IMR-90 (cell line): ENCODE measurements at regions not wholly inside any gene's neighbourhood (a gene's known extent, or its start where the extent isn't known, plus 50 kb on each side); places are given as distances from the start of the nearest gene placed in this dataset.

Experiments
- ATAC-seq: fragments of 200-7000 bp; cut with Tn5 transposase; 2 replicates; pipeline ENCODE4 v1.9.1; 2020; ENCODE audit warnings: low read depth, mild to moderate bottlenecking, moderate library complexity
- BruUV-seq: library from RNA; stranded (reverse); fragments of 400-500 nt; replicated peaks from 2 replicates; lab custom pipeline; 2021; lab: Mats Ljungman, UMichigan
- CTCF ChIA-PET: fragments of 300-600 bp; formaldehyde crosslinking; extraction: SDS; loops from one replicate; lab custom pipeline; 2021; ENCODE audit warnings: antibody characterized with exemption; lab: Yijun Ruan, JAX
- POLR2A ChIA-PET: fragments of 300-600 bp; sonication (Branson Sonifier 250); formaldehyde crosslinking; loops from one replicate; lab custom pipeline; 2022; ENCODE audit warnings: antibody characterized with exemption; ENCODE audit not compliant: unreplicated experiment; lab: Charles Lee
- DNase-seq: peaks from one replicate; pipeline ENCODE4 v3.0.0; 2013
- H2AFZ ChIP-seq: replicated peaks from 2 replicates; pipeline ENCODE3; 2013; ENCODE audit warnings: low read length, mild to moderate bottlenecking; ENCODE audit not compliant: poor library complexity
- H2AK5ac ChIP-seq: 2 replicates; pipeline ENCODE4 v1.6.1; 2013; ENCODE audit warnings: low read depth, low read length, inconsistent platforms
- H2AK9ac ChIP-seq: replicated peaks from 2 replicates; pipeline ENCODE3; 2013; ENCODE audit warnings: mild to moderate bottlenecking, low read depth, low read length, moderate library complexity; ENCODE audit not compliant: poor library complexity
- H2BK120ac ChIP-seq: 2 replicates; pipeline ENCODE4 v1.6.1; 2013; ENCODE audit warnings: low read depth, low read length, inconsistent platforms
- H2BK15ac ChIP-seq: 3 replicates; pipeline ENCODE4 v1.6.1; 2013; ENCODE audit warnings: low read depth, low read length, inconsistent platforms
- H2BK20ac ChIP-seq: 2 replicates; pipeline ENCODE4 v1.6.1; 2013; ENCODE audit warnings: low read depth, mild to moderate bottlenecking, inconsistent platforms, low read length, moderate library complexity
- H2BK5ac ChIP-seq: 2 replicates; pipeline ENCODE4 v1.6.1; 2013; ENCODE audit warnings: mild to moderate bottlenecking, low read depth, low read length, inconsistent platforms; ENCODE audit not compliant: poor library complexity, severe bottlenecking
- H3K14ac ChIP-seq: replicated peaks from 2 replicates; pipeline ENCODE4 v1.6.1; 2013; ENCODE audit warnings: low read depth, low read length, inconsistent platforms
- H3K18ac ChIP-seq: 2 replicates; pipeline ENCODE4 v1.6.1; 2013; ENCODE audit warnings: low read depth, low read length, control low read depth
- H3K23ac ChIP-seq: 2 replicates; pipeline ENCODE4 v1.6.1; 2013; ENCODE audit warnings: low read depth, low read length, inconsistent platforms
- H3K27ac ChIP-seq: 2 replicates; pipeline ENCODE4 v1.5.1; 2013; ENCODE audit warnings: mild to moderate bottlenecking, control low read depth, low read length; ENCODE audit not compliant: insufficient read depth
- H3K27me3 ChIP-seq: 2 replicates; pipeline ENCODE4 v1.6.1; 2013; ENCODE audit warnings: low read length; ENCODE audit not compliant: control insufficient read depth, insufficient read depth
- H3K36me3 ChIP-seq: 2 replicates; pipeline ENCODE4 v1.6.1; 2013; ENCODE audit warnings: low read length, mixed read lengths; ENCODE audit not compliant: control insufficient read depth, insufficient read depth
- H3K4ac ChIP-seq: 2 replicates; pipeline ENCODE4 v1.6.1; 2013; ENCODE audit warnings: low read depth, low read length, inconsistent platforms
- H3K4me1 ChIP-seq: 2 replicates; pipeline ENCODE4 v1.6.1; 2013; ENCODE audit warnings: low read length, mixed read lengths; ENCODE audit not compliant: control insufficient read depth, insufficient read depth
- H3K4me2 ChIP-seq: 2 replicates; pipeline ENCODE4 v1.6.1; 2013; ENCODE audit warnings: low read depth, mild to moderate bottlenecking, control low read depth, low read length, moderate library complexity
- H3K4me3 ChIP-seq: 2 replicates; pipeline ENCODE4 v1.5.1; 2013; ENCODE audit warnings: low read depth, mild to moderate bottlenecking, control low read depth, low read length, moderate library complexity; ENCODE audit not compliant: insufficient read depth
- H3K56ac ChIP-seq: 2 replicates; pipeline ENCODE4 v1.6.1; 2013; ENCODE audit warnings: low read length, inconsistent platforms; ENCODE audit not compliant: insufficient read depth; ENCODE audit errors: extremely low read depth
- H3K79me1 ChIP-seq, 2 experiments: 2 replicates each; pipeline ENCODE4 v1.6.1; 2013; ENCODE audit warnings: low read length in 2 of 2, inconsistent platforms in 1 of 2, low read depth in 1 of 2
- H3K9ac ChIP-seq: 2 replicates; pipeline ENCODE4 v1.6.1; 2013; ENCODE audit warnings: low read depth, low read length, control low read depth
- H3K9me1 ChIP-seq: 2 replicates; pipeline ENCODE4 v1.6.1; 2013; ENCODE audit warnings: low read length, inconsistent platforms; ENCODE audit not compliant: insufficient read depth
- H3K9me3 ChIP-seq: 2 replicates; pipeline ENCODE4 v1.6.1; 2013; ENCODE audit warnings: low read length; ENCODE audit not compliant: control insufficient read depth, insufficient read depth
- H4K20me1 ChIP-seq: 2 replicates; pipeline ENCODE4 v1.6.1; 2013; ENCODE audit warnings: low read length, inconsistent platforms; ENCODE audit not compliant: insufficient read depth
- H4K5ac ChIP-seq: 2 replicates; pipeline ENCODE4 v1.6.1; 2013; ENCODE audit warnings: mild to moderate bottlenecking, low read depth, low read length, control low read depth
- H4K8ac ChIP-seq, 2 experiments: 2 replicates each; pipeline ENCODE4 v1.6.1; 2013; ENCODE audit warnings: low read depth in 2 of 2, low read length in 2 of 2, control low read depth in 1 of 2, inconsistent platforms in 1 of 2
- H4K91ac ChIP-seq: 2 replicates; pipeline ENCODE4 v1.6.1; 2013; ENCODE audit warnings: low read depth, low read length, inconsistent platforms; ENCODE audit not compliant: insufficient read depth
- BHLHE40 ChIP-seq: fragments of 150-350 bp; IDR thresholded peaks from 2 replicates; pipeline ENCODE4 v1.6.1; 2016; ENCODE audit warnings: mild to moderate bottlenecking, low read depth, low read length
- CEBPB ChIP-seq: IDR thresholded peaks from 2 replicates; pipeline ENCODE4 v1.6.1; 2012; ENCODE audit warnings: low read depth, low read length, improper control_type of control experiment
- CHD1 ChIP-seq: IDR thresholded peaks from 2 replicates; pipeline ENCODE4 v1.6.1; 2012; ENCODE audit warnings: low read depth, low read length, improper control_type of control experiment
- CTCF ChIP-seq: conservative IDR thresholded peaks from 2 replicates; pipeline ENCODE4 v1.5.1; 2012; ENCODE audit warnings: mild to moderate bottlenecking, low read depth, low read length, improper control_type of control experiment
- ELK1 ChIP-seq: fragments of 150-350 bp; IDR thresholded peaks from 2 replicates; pipeline ENCODE4 v1.6.1; 2016; ENCODE audit warnings: low read depth, mild to moderate bottlenecking, low read length, moderate library complexity, borderline replicate concordance
- FOS ChIP-seq: fragments of 150-350 bp; IDR thresholded peaks from 2 replicates; pipeline ENCODE4 v1.6.1; 2016; ENCODE audit warnings: low read depth, low read length
- MAFK ChIP-seq: IDR thresholded peaks from 2 replicates; pipeline ENCODE4 v1.6.1; 2012; ENCODE audit warnings: low read depth, low read length, improper control_type of control experiment
- MAZ ChIP-seq: IDR thresholded peaks from 2 replicates; pipeline ENCODE4 v1.6.1; 2012; ENCODE audit warnings: low read depth, mild to moderate bottlenecking, low read length, improper control_type of control experiment, moderate library complexity, borderline replicate concordance
- MXI1 ChIP-seq: IDR thresholded peaks from 2 replicates; pipeline ENCODE4 v1.6.1; 2012; ENCODE audit warnings: low read depth, mild to moderate bottlenecking, low read length, moderate library complexity, borderline replicate concordance
- NFE2L2 ChIP-seq: fragments of 150-350 bp; IDR thresholded peaks from 2 replicates; pipeline ENCODE4 v1.6.1; 2016; ENCODE audit warnings: low read depth, mild to moderate bottlenecking, low read length
- POLR2A ChIP-seq: IDR thresholded peaks from 2 replicates; pipeline ENCODE4 v1.6.1; 2012; ENCODE audit warnings: mild to moderate bottlenecking, low read depth, low read length
- RAD21 ChIP-seq: IDR thresholded peaks from 2 replicates; pipeline ENCODE4 v1.6.1; 2012; ENCODE audit warnings: low read length, improper control_type of control experiment
- RCOR1 ChIP-seq: IDR thresholded peaks from 2 replicates; pipeline ENCODE4 v1.6.1; 2012; ENCODE audit warnings: mild to moderate bottlenecking, low read length, improper control_type of control experiment; ENCODE audit not compliant: insufficient replicate concordance
- RFX5 ChIP-seq: IDR thresholded peaks from 2 replicates; pipeline ENCODE4 v1.8.0; 2012; ENCODE audit warnings: low read depth, mild to moderate bottlenecking, low read length, moderate library complexity
- SMC3 ChIP-seq: fragments of 150-350 bp; IDR thresholded peaks from 2 replicates; pipeline ENCODE4 v1.6.1; 2016; ENCODE audit warnings: low read depth, mild to moderate bottlenecking, antibody characterized with exemption, low read length, moderate library complexity
- USF2 ChIP-seq: fragments of 150-350 bp; IDR thresholded peaks from 2 replicates; pipeline ENCODE4 v1.6.1; 2017; ENCODE audit warnings: mild to moderate bottlenecking, antibody characterized with exemption, low read length, low read depth
- WGBS, 2 experiments: methylation state at CpG; one replicate each; pipeline versions ENCODE4 v1.1.5 to v1.1.7; 2013; ENCODE audit warnings: missing lambda C conversion rate in 2 of 2; ENCODE audit not compliant: insufficient read length in 1 of 2; ENCODE audit errors: extremely low coverage in 2 of 2; 5-methylcytosine and 5-hydroxymethylcytosine counted together
- dilution Hi-C: fragments of 300-500 bp; cut with HindIII; formaldehyde crosslinking; loops from one replicate; pipeline ENCODE4 v1.14.3; 2018; ENCODE audit warnings: low sequenced_read_pairs; ENCODE audit not compliant: unreplicated experiment
- in situ Hi-C: fragments of 300-500 bp; cut with MboI; formaldehyde crosslinking; loops from 3 replicates; pipeline ENCODE4 v1.14.3; 2019; ENCODE audit warnings: low sequenced_read_pairs, inconsistent platforms, mixed read lengths
- intact Hi-C: fragments of 100-400 bp; cut with micrococcal nuclease; formaldehyde crosslinking; loops from 2 replicates; pipeline ENCODE4 v1.10.0; 2022

GRCh38 chr4:14452001-14452400 is 550.3 kb upstream of the CPEB2 start:
- H3K4ac ChIP-seq = no peak overlapping the region
- H4K5ac ChIP-seq = no peak overlapping the region
- H3K9me3 ChIP-seq = no peaks in the 10 kb centered on the region
- no peak overlapping the region for H3K56ac ChIP-seq
- ATAC-seq (no peak), DNase-seq (no peak)
- no peak overlapping the region for H3K23ac ChIP-seq
- no peak overlapping the region for H3K18ac ChIP-seq
- no peak overlapping the region for H2BK15ac ChIP-seq
- no peak overlapping the region for H3K14ac ChIP-seq
- TF ChIP-seq USF2 (no peak), RCOR1 (no peak), POLR2A (no peak), CTCF (no peak), RFX5 (no peak), FOS (no peak), CEBPB (no peak), NFE2L2 (no peak), MAFK (no peak), RAD21 (no peak), ELK1 (no peak), CHD1 (no peak), MAZ (no peak), BHLHE40 (no peak), SMC3 (no peak), MXI1 (no peak)
- WGBS, 2 experiments = no CpG with 5 or more reads among the region's 12 CpGs
- H2AK5ac ChIP-seq = no peak overlapping the region
- H4K8ac ChIP-seq = no peak overlapping the region
- no peak overlapping the region for H4K91ac ChIP-seq
- no peak overlapping the region for H3K4me3 ChIP-seq
- H2AK9ac ChIP-seq = no peak overlapping the region
- in situ Hi-C loops (no loop called here), dilution Hi-C loops (no loop called here), intact Hi-C loops (no loop called here)
- BruUV-seq = no TSS peak
- no peaks in the 10 kb centered on the region for H3K4me1 ChIP-seq
- H3K36me3 ChIP-seq = no peaks in the 10 kb centered on the region
- H3K9ac ChIP-seq = no peak overlapping the region
- no peak overlapping the region for H3K27ac ChIP-seq
- H3K9me1 ChIP-seq = no peaks in the 10 kb centered on the region
- CTCF ChIA-PET = no interaction called here
- H2AFZ ChIP-seq = no peak overlapping the region
- POLR2A ChIA-PET = no interaction called here
- H2BK20ac ChIP-seq = no peak overlapping the region
- no peak overlapping the region for H2BK5ac ChIP-seq
- H3K27me3 ChIP-seq = no peaks in the 10 kb centered on the region
- H3K4me2 ChIP-seq = no peak overlapping the region
- H3K79me1 ChIP-seq = no peaks in the 10 kb centered on the region
- H4K20me1 ChIP-seq = no peaks in the 10 kb centered on the region
- H2BK120ac ChIP-seq = no peak overlapping the region
